K562 (cell line): ENCODE measurements at regions not wholly inside any gene's neighbourhood (a gene's known extent, or its start where the extent isn't known, plus 50 kb on each side); places are given as distances from the start of the nearest gene placed in this dataset.

ENCODE experiments used
- ATAC-seq: fragments of 200-7000 bp; cut with Tn5 transposase; 3 replicates; pipeline ENCODE4 v1.9.1; 2020; ENCODE audit warnings: moderate library complexity
- BruUV-seq: library from RNA; stranded (reverse); fragments of 400-500 nt; replicated peaks from 2 replicates; lab custom pipeline; 2021; lab: Mats Ljungman, UMichigan
- CTCF ChIA-PET: fragments of 300-600 bp; formaldehyde crosslinking; extraction: SDS; loops from one replicate; lab custom pipeline; 2021; ENCODE audit warnings: low intra/inter-chr PET ratio; lab: Yijun Ruan, JAX
- POLR2A ChIA-PET: fragments of 300-600, 350-650 bp; sonication (Branson Sonifier 250); formaldehyde crosslinking; extraction: SDS; loops from one replicate; lab custom pipeline; 2021; ENCODE audit warnings: antibody characterized with exemption, inconsistent platforms; lab: Yijun Ruan, JAX
- DNase-seq, 4 experiments: peaks; one replicate each; pipeline versions ENCODE4 v3.0.0 to v3.0.0-alpha.2; 2011 to 2018; ENCODE audit warnings: low spot score in 3 of 4, mixed read lengths in 3 of 4; ENCODE audit errors: extremely low read depth in 1 of 4
- FAIRE-seq: peaks from 2 replicates; lab custom pipeline; 2011; peaks lifted over from hg19 to GRCh38; lab: Jason Lieb, UNC
- H2AFZ ChIP-seq: 2 replicates; pipeline ENCODE4 v1.6.0; 2011; ENCODE audit warnings: low read depth, low read length, control low read depth, inconsistent platforms
- H3K27ac ChIP-seq: fragments of 200-600 bp; 3 replicates; pipeline ENCODE4 v1.8.0; 2011; ENCODE audit warnings: low read depth, mild to moderate bottlenecking, control low read depth, inconsistent platforms, low read length, moderate library complexity, mixed read lengths; ENCODE audit errors: extremely low read depth
- H3K27me3 ChIP-seq, 2 experiments: fragments of 300-600 bp in 1 of 2; 2 replicates in 1 of 2; 3 replicates in 1 of 2; pipeline versions ENCODE4 v1.6.0 to v1.8.0; 2011; ENCODE audit warnings: inconsistent platforms in 2 of 2, low read length in 2 of 2, mild to moderate bottlenecking in 1 of 2, mixed read lengths in 1 of 2, moderate library complexity in 1 of 2; ENCODE audit not compliant: control insufficient read depth in 2 of 2, insufficient read depth in 2 of 2
- H3K36me3 ChIP-seq: fragments of 300-600 bp; 3 replicates; pipeline ENCODE4 v1.8.0; 2011; ENCODE audit warnings: mild to moderate bottlenecking, low read length, inconsistent platforms; ENCODE audit not compliant: control insufficient read depth, insufficient read depth
- H3K4me1 ChIP-seq, 2 experiments: fragments of 200-600 bp in 1 of 2; replicated peaks in 1 of 2; 2 replicates in 1 of 2; 3 replicates in 1 of 2; pipeline versions ENCODE4 v1.5.1 to v1.8.0; 2011; ENCODE audit warnings: inconsistent platforms in 2 of 2, low read length in 2 of 2, mild to moderate bottlenecking in 1 of 2, mixed read lengths in 1 of 2, moderate library complexity in 1 of 2; ENCODE audit not compliant: control insufficient read depth in 2 of 2, insufficient read depth in 2 of 2
- H3K4me2 ChIP-seq: 2 replicates; pipeline ENCODE4 v1.6.1; 2011; ENCODE audit warnings: low read length, control low read depth, inconsistent platforms, mixed read lengths; ENCODE audit not compliant: insufficient read depth
- H3K4me3 ChIP-seq: fragments of 200-600 bp; sonication (generic), shearing (Covaris generic); 2 replicates; pipeline ENCODE4 v1.5.1; 2016; ENCODE audit warnings: control low read depth, inconsistent platforms
- H3K79me2 ChIP-seq: fragments of 200-600 bp; 3 replicates; pipeline ENCODE4 v1.8.0; 2011; ENCODE audit warnings: low read length, inconsistent platforms; ENCODE audit not compliant: control insufficient read depth, insufficient read depth
- H3K9ac ChIP-seq, 2 experiments: 2 replicates each; pipeline versions ENCODE4 v1.6.0 to v1.6.1; 2011; ENCODE audit warnings: low read depth in 2 of 2, low read length in 2 of 2, control low read depth in 1 of 2, inconsistent platforms in 1 of 2, mild to moderate bottlenecking in 1 of 2, mixed read lengths in 1 of 2; ENCODE audit not compliant: insufficient read depth in 1 of 2
- H3K9me1 ChIP-seq: one replicate; pipeline ENCODE4 v1.6.0; 2011; ENCODE audit warnings: inconsistent platforms, mild to moderate bottlenecking, low read length, moderate library complexity; ENCODE audit not compliant: control insufficient read depth, insufficient read depth
- H3K9me3 ChIP-seq: replicated peaks from 2 replicates; pipeline ENCODE4 v1.5.1; 2011; ENCODE audit warnings: low read depth, low read length, inconsistent platforms; ENCODE audit not compliant: control insufficient read depth, insufficient read depth
- H4K20me1 ChIP-seq: replicated peaks from 2 replicates; pipeline ENCODE4 v1.6.1; 2011; ENCODE audit warnings: low read length, inconsistent platforms, mixed read lengths; ENCODE audit not compliant: control insufficient read depth, insufficient read depth
- ASH1L ChIP-seq: fragments of 450-650 bp; IDR thresholded peaks from 2 replicates; pipeline ENCODE4 v1.6.1; 2018; ENCODE audit warnings: borderline replicate concordance, mild to moderate bottlenecking, low read depth; ENCODE audit not compliant: partially characterized antibody
- BRCA1 ChIP-seq, 2 experiments: fragments of 450-650 bp in 1 of 2; sonication (generic) in 1 of 2; formaldehyde crosslinking in 1 of 2; IDR thresholded peaks; 2 replicates each; pipeline versions ENCODE4 v1.5.0 to v1.6.1; 2017 to 2020; ENCODE audit warnings: mild to moderate bottlenecking in 1 of 2, missing genetic modification reagents in 1 of 2
- ELF1 ChIP-seq: fragments of 200-800 bp; sonication (Bioruptor generic); IDR thresholded peaks from 2 replicates; pipeline ENCODE4 v1.6.1; 2016; ENCODE audit warnings: missing genetic modification characterization, missing compliant biosample characterization
- KLF16 ChIP-seq: IDR thresholded peaks from 2 replicates; pipeline ENCODE4 v1.6.1; 2016; ENCODE audit warnings: antibody characterized with exemption
- PCBP1 ChIP-seq: fragments of 200-400 bp; formaldehyde crosslinking; IDR thresholded peaks from 2 replicates; pipeline ENCODE4 v1.6.1; 2018; ENCODE audit warnings: mild to moderate bottlenecking, low read depth, low read length; ENCODE audit not compliant: poor library complexity, severe bottlenecking
- POLR2A ChIP-seq: fragments of 450-650 bp; conservative IDR thresholded peaks from 2 replicates; pipeline ENCODE4 v1.6.1; 2016
- RNF2 ChIP-seq: sonication (generic); IDR thresholded peaks from 2 replicates; pipeline ENCODE4 v1.6.1; 2016
- TBP ChIP-seq: optimal IDR thresholded peaks from 2 replicates; pipeline ENCODE3; 2011; ENCODE audit warnings: low read depth, low read length, improper control_type of control experiment
- TRIM24 ChIP-seq, 2 experiments: fragments of 450-650 bp; IDR thresholded peaks; 2 replicates each; pipeline ENCODE4 v1.6.1; 2016
- ZNF830 ChIP-seq: fragments of 250-450 bp; sonication (Bioruptor Pico); IDR thresholded peaks from 2 replicates; pipeline ENCODE4 v1.5.0; 2021; ENCODE audit warnings: mild to moderate bottlenecking
- in situ Hi-C: fragments of 300-500 bp; cut with MboI; formaldehyde crosslinking; loops from 4 replicates; pipeline ENCODE4 v1.15.0; 2018; ENCODE audit warnings: inconsistent platforms, mixed read lengths
- intact Hi-C: fragments of 100-400 bp; cut with micrococcal nuclease; formaldehyde crosslinking; loops from 2 replicates; pipeline ENCODE4 v1.14.2; 2022
- TF ChIP-seq, protein P1 (sequence below): fragments of 250-450 bp; sonication (Bioruptor Pico); IDR thresholded peaks from 2 replicates; pipeline ENCODE4 v1.8.0; 2021; ENCODE audit warnings: borderline replicate concordance, mild to moderate bottlenecking, moderate library complexity; ENCODE audit not compliant: poor library complexity, severe bottlenecking
- TF ChIP-seq, protein P2 (sequence below): sonication (generic); formaldehyde crosslinking; IDR thresholded peaks from 2 replicates; pipeline ENCODE4 v1.8.1; 2023; ENCODE audit warnings: mild to moderate bottlenecking, missing genetic modification reagents

DNA sequence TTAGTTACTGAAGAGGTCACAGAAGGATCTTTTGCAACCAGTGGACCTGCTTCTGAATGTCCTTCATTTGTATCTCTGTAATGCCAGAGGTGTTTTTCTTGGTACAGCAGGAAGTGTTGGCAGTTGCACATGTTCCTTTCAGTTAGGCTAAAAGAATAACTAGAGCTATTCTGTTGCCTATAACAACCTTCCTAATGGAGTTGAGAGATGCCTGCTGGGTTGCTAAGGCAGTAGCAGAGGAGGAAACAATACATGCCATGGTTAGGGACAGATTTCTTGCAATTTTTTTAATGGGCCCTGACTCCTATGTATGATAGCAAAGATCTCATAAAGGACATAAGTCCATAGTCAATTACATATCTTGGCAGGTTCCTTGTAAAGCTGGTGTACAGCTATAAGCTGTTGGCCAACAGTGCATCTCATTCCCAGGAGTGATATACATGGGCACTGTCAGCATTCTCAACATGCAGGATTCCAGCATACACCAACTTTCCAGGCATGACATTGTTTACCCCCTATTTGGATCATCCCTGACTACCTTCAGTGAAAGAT lies 556.6 kb downstream of the CCER1 start:
- ATAC-seq (no peak), DNase-seq (no peak), FAIRE-seq (no peak)
- Histone ChIP-seq H3K4me2 (no peak overlapping the region), H3K27ac (no peak overlapping the region), H3K4me3 (no peak overlapping the region), H3K9ac (no peak overlapping the region), H3K9me1 (no peaks in the 10 kb centered on the region), H4K20me1 (no peaks in the 10 kb centered on the region), H3K79me2 (no peaks in the 10 kb centered on the region), H3K9me3 (peaks cover 3% of the 10 kb centered on the region; the same call in 1 of the 2 replicates), H3K27me3 (no peaks in the 10 kb centered on the region), H2AFZ (no peak overlapping the region), H3K4me1 (no peaks in the 10 kb centered on the region), H3K36me3 (no peaks in the 10 kb centered on the region)
- in situ Hi-C loops, result no loop called here
- intact Hi-C loops, result no loop called here
- BruUV-seq, result no TSS peak
- POLR2A ChIA-PET, result no interaction called here
- TF ChIP-seq TRIM24 (IDR thresholded peaks at IDR 0.05) (no peak), POLR2A (no peak), ELF1 (tag) (no peak), RNF2 (no peak), KLF16 (no peak), ASH1L (no peak), BRCA1 (IDR thresholded peaks at IDR 0.05) (no peak), BRCA1 (CRISPR knock-in tag; IDR thresholded peaks at IDR 0.05) (no peak), TBP (no peak), ZNF830 (CRISPR knock-in tag) (no peak), PCBP1 (no peak)
- TF ChIP-seq, protein P1, sequence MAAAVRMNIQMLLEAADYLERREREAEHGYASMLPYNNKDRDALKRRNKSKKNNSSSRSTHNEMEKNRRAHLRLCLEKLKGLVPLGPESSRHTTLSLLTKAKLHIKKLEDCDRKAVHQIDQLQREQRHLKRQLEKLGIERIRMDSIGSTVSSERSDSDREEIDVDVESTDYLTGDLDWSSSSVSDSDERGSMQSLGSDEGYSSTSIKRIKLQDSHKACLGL (CRISPR knock-in tag), result no peak
- TF ChIP-seq, protein P2, sequence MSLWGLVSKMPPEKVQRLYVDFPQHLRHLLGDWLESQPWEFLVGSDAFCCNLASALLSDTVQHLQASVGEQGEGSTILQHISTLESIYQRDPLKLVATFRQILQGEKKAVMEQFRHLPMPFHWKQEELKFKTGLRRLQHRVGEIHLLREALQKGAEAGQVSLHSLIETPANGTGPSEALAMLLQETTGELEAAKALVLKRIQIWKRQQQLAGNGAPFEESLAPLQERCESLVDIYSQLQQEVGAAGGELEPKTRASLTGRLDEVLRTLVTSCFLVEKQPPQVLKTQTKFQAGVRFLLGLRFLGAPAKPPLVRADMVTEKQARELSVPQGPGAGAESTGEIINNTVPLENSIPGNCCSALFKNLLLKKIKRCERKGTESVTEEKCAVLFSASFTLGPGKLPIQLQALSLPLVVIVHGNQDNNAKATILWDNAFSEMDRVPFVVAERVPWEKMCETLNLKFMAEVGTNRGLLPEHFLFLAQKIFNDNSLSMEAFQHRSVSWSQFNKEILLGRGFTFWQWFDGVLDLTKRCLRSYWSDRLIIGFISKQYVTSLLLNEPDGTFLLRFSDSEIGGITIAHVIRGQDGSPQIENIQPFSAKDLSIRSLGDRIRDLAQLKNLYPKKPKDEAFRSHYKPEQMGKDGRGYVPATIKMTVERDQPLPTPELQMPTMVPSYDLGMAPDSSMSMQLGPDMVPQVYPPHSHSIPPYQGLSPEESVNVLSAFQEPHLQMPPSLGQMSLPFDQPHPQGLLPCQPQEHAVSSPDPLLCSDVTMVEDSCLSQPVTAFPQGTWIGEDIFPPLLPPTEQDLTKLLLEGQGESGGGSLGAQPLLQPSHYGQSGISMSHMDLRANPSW (CRISPR knock-in tag), result no peak
- CTCF ChIA-PET, result no interaction called here
